Stimulated activated CD8-positive, alpha-beta memory T cell treated with anti-CD3 and anti-CD28 coated beads, Interleukin-7, amount 100 ng/mL, for 4 hours (primary cell): ENCODE measurements at regions not wholly inside any gene's neighbourhood (a gene's known extent, or its start where the extent isn't known, plus 50 kb on each side); places are given as distances from the start of the nearest gene placed in this dataset.

ENCODE experiments used
- DNase-seq, 2 donors: peaks; one replicate each; pipeline ENCODE4 v3.0.0-alpha.2; 2020; ENCODE audit warnings: low read depth in 2 of 2

DNA sequence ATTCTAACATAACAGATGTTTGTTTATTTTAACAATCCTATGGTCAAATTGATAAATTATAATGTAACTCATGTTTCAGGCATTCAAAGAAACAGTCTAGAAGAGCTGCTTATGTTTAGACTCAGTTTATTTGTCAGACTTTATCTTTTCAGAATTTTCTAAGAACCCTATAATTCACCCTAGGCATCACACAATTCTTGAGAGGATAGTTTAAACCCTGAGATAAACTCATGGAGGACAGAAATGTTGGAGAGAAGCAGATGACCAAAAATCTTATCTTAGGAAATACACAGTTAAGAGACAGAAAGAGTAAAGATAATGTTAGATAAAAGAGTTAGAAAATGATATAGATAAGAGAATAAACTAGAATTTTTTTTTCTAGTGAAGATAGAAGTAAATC is 1185.7 kb upstream of the SLC10A2 start:
- DNase-seq: no peak

DNA sequence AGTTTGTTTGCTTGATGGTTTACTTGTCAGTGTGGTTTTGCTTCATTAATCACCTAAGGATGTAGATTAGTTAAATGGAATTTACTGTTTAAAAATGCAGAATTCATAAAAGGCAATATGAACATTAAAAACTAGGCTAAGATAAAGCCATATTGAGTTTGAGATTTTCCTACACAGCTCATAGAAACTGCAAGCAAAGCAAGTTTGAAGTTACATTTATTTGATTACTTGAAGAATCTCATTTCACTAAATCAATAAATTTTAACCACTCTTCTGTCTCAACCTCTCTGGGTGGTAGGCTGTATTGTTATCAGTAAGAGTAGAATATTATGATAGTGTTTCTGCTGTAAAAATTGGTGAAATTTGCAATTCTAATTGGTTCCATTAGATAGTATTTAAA is 1180.7 kb upstream of the SLC10A2 start:
- no peak for DNase-seq

DNA sequence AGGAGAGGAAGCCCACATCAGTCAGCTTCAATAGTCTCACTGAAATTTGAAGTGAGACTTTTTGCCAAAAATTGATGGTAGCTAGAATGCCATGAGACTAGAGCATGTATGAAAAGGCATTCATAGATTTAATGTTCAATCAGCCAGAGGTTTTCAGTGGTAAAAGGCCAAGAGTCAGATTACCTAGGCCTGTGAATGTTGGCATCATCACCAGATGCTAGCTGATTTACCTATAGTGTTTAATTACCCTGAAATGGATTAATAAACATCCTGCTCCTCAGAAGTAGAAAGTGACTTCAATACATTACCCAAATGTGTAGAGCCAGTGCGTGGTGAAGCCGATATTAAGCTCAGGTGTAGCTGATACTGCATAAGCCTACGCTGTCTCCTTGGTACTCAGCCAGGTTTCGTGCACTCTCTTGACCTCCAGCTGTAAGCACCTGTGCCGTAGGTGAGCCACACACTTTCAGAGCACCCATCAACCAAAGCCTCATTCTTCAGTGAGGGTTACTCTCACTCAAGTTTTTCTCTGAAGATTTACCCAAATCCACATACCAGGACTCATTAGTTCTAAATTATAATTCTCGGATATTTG is 1140.3 kb upstream of the SLC10A2 start:
- no peak for DNase-seq

DNA sequence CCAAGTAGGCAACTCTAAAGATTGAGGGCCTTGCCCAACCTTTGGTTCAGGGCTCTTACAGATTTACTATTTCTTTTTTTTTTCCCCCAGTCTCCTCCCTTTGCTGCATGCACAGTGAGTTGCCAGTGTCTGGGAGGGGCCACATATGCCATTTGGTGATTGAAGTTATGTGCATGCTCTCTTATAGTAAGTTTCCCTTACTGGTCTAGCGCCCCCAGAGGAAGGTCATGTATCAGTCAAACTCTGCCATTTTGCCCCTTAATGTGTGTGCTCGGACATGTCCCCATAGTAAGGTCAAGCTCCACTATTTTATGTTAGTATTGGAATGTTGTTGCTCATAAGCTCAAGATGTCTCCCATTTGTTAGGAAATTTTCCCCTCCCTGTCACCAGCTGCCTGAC is 1138.0 kb upstream of the SLC10A2 start:
- no peak for DNase-seq

GRCh38 chr13:104198801-104199200 is 1132.6 kb upstream of the SLC10A2 start:
- DNase-seq: no peak

DNA sequence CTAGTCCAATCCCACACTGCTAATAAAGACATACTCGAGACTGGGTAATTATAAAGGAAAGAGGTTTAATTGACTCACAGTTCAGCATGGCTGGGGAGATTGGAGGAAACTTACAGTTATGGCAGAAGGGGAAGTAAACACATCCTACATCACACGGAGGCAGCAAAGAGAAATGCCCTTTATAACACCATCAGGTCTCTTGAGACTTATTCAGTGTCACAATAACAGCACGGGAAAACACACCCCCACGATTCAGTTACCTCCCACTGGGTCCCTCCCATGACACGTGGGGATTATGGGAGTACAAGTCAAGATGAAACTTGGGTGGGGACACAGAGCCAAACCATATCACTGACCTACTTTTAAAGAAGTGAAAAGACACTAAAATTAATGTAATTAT is 1130.4 kb upstream of the SLC10A2 start:
- DNase-seq: no peak

DNA sequence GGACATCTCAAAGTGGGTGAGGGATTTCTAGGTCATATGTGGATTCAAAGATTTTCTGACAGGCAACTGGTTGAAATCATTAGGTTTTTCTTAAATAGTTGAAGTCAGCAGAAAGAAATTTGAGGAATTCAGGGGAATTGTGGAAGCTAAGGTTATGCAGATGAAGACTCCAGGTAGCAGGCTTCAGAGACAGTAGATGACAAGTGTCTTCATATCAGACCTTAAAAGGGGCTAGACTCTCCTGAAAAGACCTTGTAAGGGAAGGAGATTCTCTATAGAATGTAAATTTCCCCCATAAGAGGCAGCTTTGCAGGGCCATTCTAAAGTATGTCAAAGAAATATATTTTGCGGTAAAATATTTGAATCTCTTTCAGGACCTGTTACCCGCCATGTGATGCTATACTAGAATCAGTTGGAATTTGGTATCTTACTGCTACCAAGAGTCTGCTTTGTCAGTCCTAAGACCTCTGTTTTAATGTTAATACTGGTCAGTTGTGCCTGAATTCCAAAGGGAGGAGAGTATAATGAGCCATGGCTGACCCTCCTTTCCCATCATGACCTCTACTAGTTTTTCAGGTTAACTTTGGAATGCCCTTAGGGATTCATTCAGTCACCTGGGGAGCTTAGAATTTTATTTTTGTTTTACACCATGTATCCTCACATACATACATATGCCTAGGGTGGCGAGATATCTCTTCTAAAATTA is 1115.5 kb upstream of the SLC10A2 start:
- DNase-seq: no peak

GRCh38 chr13:104170980-104171555 is 1104.9 kb upstream of the SLC10A2 start:
- no peak for DNase-seq

DNA sequence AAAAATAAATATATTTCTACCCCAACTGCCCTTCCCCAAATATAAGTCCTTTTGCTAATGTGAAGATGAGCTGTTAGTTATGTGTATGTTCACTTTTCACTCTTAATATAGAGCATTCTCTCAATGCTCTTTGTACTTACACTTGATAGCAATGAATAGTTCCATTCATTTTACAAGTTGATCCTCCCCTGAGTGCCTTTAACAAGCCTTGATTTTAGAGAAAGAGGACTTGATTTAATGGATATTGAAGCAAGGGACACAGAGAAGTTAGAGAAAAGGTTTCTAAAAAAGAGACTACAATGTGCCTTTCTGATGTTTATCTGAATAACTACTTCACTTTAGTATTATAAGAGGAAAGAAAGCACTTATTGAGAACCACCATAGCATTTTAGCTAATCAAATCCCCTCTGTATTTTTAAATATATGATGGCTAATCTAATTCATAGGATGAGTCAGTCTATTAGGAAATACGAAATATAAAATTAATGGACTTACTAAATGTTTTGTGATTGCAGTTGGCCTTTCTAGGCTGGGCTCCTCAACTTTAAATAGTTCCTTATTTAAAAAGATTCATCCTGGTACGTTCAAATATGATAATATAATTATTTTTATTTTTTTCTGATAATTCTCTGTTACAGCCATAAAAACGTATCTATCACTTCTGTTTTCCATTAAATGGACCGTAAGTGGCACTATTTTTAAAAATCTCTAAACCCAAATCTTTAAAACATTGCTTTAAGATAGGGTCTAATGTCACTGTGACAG is 1097.8 kb upstream of the SLC10A2 start:
- no peak for DNase-seq

- no peak for DNase-seq
Measured at GRCh38 chr13:104160536-104160935, 1094.3 kb upstream of the SLC10A2 start.

DNA sequence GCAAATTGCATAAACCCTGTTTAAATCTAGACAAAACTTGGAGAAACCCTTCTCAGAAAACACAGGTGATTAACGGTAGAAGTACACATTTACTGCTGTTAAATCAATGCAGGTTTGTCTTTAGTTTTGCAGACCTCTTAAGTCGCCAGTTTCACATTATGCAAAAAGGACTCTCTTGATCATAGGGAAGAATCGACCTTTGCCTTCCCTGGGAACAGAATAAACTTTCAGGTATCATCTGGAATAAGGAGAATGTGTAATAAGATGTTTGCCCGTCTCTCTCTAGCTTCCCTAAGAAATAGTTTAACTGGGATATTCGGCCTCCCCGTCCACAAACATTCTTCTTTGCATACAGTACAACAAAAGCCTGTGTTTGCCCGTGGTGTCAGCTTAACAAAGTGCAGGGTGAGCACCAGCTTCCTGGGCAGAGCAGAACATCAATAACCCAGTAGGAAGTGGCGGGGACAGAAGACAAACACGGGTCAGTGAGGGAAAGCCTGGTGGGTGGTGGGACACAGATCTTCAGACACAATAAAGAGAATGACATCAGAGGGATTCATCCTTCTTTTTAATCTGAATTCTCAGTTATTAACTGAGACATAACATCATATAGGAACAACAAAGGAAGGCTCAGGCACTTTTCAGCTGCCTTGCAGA is 1077.7 kb upstream of the SLC10A2 start:
- DNase-seq: no peak

DNA sequence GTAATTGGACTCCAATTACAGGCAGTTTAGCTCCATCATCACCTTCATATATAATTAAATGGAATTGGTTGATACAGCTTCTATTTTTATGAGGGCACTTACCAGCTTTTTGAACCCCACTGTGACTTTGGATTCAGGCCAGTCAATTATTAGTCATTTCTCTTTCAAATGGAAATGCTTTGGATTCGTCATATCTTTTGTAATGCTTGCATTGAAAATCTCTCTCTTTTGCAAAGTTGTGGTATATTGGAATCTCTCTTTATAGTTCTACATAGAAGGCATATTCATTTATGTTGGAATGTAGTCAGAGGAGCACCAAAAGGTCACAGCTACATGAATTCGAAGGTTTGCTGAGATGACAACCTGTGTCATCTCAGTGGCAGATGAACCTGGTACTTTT is 1074.3 kb upstream of the SLC10A2 start:
- DNase-seq: no peak

DNA sequence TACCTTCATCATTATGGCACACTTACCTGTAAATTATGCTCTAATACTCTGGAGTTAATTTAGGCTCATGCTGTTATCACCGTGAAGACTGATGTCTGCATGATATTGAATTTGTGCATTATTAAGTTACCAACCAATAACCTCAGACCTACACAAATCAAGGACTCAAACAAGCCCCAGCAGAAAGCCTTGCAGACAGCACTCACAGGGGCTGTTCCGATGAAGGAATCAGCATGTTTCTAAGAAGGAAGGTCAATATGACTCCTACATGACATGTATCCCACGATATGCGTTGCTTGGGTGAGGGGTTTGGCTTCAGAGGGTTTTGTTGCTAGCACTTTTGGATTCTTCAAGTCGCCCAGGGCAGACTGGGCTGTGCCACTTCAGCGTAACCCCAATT is 1071.2 kb upstream of the SLC10A2 start:
- no peak for DNase-seq

DNA sequence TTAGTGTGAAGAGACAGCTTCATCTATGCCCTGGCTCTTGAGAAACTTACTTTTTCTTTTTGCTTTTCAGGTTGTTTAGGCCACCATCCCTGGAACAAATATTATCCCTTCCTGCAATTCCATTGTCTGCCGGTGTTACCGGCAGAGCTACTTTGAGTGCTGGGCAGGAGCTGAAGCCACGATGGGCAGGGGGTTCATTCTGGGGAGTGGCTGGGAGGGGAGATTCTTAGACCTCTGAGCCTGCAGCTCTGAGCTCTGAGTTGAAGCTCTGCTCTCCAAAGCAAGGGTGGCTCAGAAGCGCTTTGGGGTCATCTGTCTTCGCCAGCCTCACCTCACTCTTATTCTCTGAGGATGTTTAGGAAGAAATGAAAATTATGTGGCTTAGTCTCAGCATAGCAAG is 1066.6 kb upstream of the SLC10A2 start:
- DNase-seq: no peak

DNA sequence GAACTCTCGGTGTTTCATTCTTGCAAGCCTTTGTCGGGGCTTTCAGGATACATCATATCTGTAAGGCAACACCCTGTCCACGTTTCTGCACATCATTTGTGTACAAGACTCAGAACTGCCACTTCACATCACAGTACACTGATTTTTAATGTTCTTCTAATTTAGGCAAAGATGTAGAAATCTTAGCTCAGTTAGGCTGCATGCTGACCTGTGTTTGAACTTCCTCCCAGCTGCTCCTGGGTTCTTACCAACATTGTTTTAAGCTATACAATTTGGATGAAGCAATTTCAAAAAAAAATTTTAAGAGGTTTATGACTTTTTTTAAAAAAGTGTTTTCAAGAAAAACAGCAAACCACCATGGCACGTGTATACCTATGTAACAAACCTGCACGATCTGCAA is 1047.9 kb upstream of the SLC10A2 start:
- no peak for DNase-seq

- DNase-seq: no peak
Measured at GRCh38 chr13:104111031-104111430, 1044.8 kb upstream of the SLC10A2 start.

- no peak for DNase-seq
Measured at GRCh38 chr13:104106705-104107393, 1040.6 kb upstream of the SLC10A2 start.

DNA sequence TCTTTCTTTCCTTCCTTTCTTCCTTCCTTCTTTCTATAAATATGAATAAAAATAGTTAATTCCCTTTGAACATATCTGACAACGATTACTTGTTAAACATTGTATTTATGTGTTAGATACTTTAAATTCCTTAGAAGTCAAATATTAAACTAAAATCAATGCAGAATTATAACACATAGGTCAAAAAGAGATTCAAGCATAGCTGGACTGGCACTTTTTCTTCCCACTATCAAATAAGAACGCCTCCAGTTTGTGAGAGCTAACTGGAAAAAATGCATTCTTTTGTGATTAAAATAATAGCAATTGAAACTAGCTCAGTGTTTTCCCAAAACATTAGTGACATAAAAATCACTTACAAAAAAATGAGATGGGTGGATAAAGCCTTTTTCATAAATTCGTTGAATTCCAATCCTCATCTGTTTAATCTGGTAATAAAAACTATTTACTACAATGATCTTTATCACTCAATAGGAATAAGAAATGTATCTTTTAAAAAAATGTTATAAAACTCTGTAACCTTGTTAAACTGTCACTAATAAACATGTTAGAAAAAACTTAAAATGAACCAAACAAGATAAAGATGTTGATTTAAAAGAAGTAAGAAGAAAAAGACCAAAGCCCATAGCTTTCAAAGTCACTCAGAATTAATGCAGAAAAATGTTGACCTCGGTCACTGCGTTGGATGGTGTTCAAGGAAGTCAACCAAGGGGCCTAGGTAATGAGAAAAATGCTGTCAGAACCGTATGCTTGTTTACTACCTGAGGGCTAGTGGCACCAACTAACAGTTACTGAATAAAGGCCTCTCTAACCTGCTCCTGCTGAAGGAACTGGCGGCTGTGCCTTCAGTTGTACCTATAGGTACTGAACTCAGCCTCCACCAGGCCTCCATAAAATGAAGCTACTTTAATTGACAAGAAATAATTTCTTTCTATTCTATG is 1039.5 kb upstream of the SLC10A2 start:
- no peak for DNase-seq

DNA sequence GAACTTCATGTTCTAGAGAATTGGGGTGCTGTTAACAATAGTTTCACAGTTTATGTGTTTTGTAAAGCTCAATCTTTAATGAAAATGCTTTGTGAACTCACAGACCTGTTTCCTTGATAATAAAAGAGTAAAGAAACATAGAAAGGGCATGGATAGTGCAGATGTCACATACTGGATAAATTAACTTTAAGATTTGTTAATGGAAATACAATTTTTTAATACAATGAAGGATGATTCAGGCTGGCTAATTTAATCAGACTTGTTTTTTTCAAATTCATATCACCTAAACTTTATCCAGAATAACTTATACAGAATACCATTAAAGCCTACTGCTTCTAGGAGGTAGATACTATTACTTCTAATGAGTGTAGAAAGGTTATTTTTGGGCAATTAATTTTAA is 1033.5 kb upstream of the SLC10A2 start:
- no peak for DNase-seq

DNA sequence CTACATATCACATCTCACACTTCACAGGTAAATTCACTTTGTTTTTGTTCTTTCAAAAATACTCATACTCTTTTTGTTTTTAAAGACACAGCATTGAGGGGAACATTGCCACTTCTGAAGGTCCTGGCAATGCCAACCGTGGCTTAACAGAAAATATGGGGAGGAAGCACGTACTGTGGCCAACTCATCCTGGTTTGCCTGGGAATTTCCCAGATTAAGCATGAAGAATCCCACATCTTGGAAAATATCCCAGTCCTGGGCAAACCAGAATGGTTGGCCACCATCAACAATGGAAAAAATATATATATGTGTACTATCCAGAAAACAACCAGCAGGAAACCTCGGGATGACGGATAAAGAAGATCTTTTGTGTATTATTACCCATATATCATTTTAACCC is 1032.2 kb upstream of the SLC10A2 start:
- no peak for DNase-seq

- no peak for DNase-seq
Measured at GRCh38 chr13:104086759-104087158, 1020.5 kb upstream of the SLC10A2 start.
